H4 (cell line): ENCODE measurements at regions not wholly inside any gene's neighbourhood (a gene's known extent, or its start where the extent isn't known, plus 50 kb on each side); places are given as distances from the start of the nearest gene placed in this dataset.
"Not testable (repeated sequence)": the region's sequence is repeated elsewhere in the genome, so short reads cannot be mapped to it uniquely, and the experiment has no call there.

Source experiments
- DNase-seq: peaks from one replicate; pipeline ENCODE4 v3.0.0-alpha.2; 2015; ENCODE audit warnings: low spot score

GRCh38 chr6:54559136-54559535 lies 250.9 kb downstream of the TINAG start:
- no peak for DNase-seq

GRCh38 chr6:54564188-54564587 lies 255.9 kb downstream of the TINAG start:
- DNase-seq, result not testable (repeated sequence)

- no peak for DNase-seq
Observed at GRCh38 chr6:54574671-54575070, 266.4 kb downstream of the TINAG start.

- no peak for DNase-seq
Observed at GRCh38 chr6:54578261-54578660, 268.3 kb upstream of the FAM83B start.

- no peak for DNase-seq
Observed at GRCh38 chr6:54579011-54579410, 267.6 kb upstream of the FAM83B start.

- no peak for DNase-seq
Observed at GRCh38 chr6:54586251-54586650, 260.3 kb upstream of the FAM83B start.

- no peak for DNase-seq
Observed at GRCh38 chr6:54587277-54587676, 259.3 kb upstream of the FAM83B start.

- no peak for DNase-seq
Observed at GRCh38 chr6:54588176-54588575, 258.4 kb upstream of the FAM83B start.

GRCh38 chr6:54595844-54596243 lies 250.7 kb upstream of the FAM83B start:
- no peak for DNase-seq

- DNase-seq, result no peak
Observed at GRCh38 chr6:54598787-54599313, 247.7 kb upstream of the FAM83B start.

GRCh38 chr6:54601600-54602300 lies 244.8 kb upstream of the FAM83B start:
- no peak for DNase-seq

GRCh38 chr6:54602591-54602990 lies 244.0 kb upstream of the FAM83B start:
- no peak for DNase-seq

- no peak for DNase-seq
Observed at GRCh38 chr6:54609981-54610380, 236.6 kb upstream of the FAM83B start.

- DNase-seq, result no peak
Observed at GRCh38 chr6:54613596-54613995, 233.0 kb upstream of the FAM83B start.

- no peak for DNase-seq
Observed at GRCh38 chr6:54614499-54615195, 231.9 kb upstream of the FAM83B start.

- DNase-seq, result peak; percentile 36
Observed at GRCh38 chr6:54617730-54618129, 228.8 kb upstream of the FAM83B start.

GRCh38 chr6:54618572-54618971 lies 228.0 kb upstream of the FAM83B start:
- DNase-seq, result no peak

- no peak for DNase-seq
Observed at GRCh38 chr6:54619102-54619501, 227.5 kb upstream of the FAM83B start.

- no peak for DNase-seq
Observed at GRCh38 chr6:54621285-54621684, 225.3 kb upstream of the FAM83B start.

GRCh38 chr6:54624216-54624615 lies 222.4 kb upstream of the FAM83B start:
- DNase-seq, result no peak

GRCh38 chr6:54624779-54625178 lies 221.8 kb upstream of the FAM83B start:
- no peak for DNase-seq

GRCh38 chr6:54629131-54629530 lies 217.4 kb upstream of the FAM83B start:
- DNase-seq, result no peak

GRCh38 chr6:54632984-54633565 lies 213.5 kb upstream of the FAM83B start:
- DNase-seq, result no peak
